GM21528 (cell line): ENCODE measurements at regions not wholly inside any gene's neighbourhood (a gene's known extent, or its start where the extent isn't known, plus 50 kb on each side); places are given as distances from the start of the nearest gene placed in this dataset.

Experiments
- ATAC-seq: cut with Tn5 transposase; IDR thresholded peaks from one replicate; pipeline ENCODE4 v1.9.1; 2021; ENCODE audit warnings: mild to moderate bottlenecking, moderate library complexity; ENCODE audit not compliant: unreplicated experiment, low FRiP score

DNA sequence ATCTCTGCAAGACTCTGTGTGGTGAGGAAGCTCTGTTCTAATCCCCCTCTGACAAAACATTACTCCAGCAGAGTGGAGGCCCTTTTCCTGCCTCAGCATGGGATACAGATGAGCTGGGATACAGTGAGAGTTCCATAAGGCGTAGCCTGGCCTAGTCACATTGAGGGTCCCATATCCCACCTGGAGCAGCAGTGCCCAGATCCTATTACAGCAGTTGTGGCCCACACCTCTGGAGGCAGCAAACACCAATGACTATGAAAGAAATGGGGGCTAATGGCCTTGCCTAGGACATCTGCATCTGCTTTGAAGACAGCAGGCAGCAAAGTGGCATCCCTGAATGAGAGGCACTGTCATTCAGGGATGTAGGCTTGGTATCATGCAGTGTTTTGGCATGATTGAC, 534.5 kb downstream of the TDRD15 start:
- no peak for ATAC-seq

- ATAC-seq, result no peak
Observed at GRCh38 chr2:21658907-21659477, 535.2 kb downstream of the TDRD15 start.

DNA sequence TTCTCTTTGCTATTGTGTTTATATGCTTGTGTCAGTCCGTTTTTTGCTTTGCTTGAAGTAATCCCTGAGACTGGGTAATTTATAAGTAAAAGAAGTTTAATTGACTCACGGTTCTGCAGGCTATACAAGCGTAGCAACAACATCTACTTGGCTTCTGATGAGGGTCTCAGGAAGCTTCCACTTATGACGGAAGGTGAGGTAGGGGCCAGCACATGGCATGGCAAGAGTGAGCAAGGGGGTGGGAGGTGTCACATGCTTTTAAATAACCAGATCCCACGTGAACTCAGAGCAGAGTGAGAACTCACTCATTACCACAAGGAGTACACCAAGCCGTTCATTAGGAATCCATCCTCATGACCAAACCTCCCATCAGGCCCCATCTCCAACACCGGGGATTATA, 540.3 kb downstream of the TDRD15 start:
- no peak for ATAC-seq

DNA sequence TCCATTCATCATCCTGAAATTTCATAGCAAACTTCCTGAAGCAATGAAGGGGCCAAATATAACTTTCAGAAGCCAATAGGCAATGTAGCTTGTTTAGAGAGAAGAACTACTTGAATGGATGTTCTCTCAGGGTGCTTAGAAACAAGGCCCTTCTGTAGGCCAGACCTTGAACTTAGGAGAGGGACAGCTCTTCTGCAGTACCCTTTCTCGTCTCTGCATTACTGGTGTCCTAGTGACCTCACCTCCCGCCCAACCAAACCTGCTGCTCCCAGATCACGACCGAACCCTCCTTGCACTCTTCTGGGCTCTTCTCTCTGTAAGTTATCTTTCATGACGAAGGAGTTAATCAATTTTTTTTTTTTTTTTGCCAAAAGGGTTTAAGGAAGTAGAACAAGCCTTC, 543.9 kb downstream of the TDRD15 start:
- no peak for ATAC-seq

GRCh38 chr2:21668078-21668710, 544.4 kb downstream of the TDRD15 start:
- ATAC-seq, result no peak

GRCh38 chr2:21676041-21676440, 552.3 kb downstream of the TDRD15 start:
- no peak for ATAC-seq

GRCh38 chr2:21676676-21677075, 552.9 kb downstream of the TDRD15 start:
- ATAC-seq, result no peak

DNA sequence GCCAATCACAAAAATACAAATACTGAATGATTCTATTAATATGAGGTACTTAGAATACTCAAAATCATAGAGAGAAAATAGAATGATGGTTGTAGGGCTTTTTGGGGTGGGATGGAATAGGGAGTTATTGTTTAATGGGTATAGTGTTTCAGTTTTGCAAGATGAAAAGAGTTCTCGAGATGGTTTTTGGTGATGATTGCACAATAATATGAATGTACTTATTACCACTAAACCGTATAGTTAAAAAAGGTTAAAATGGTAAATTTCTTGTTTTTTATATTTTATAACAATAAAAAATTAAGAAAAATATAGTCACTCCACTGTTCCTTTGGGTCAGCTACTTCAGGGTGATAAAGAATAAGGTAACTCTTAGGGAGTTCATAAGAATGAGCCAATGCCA, 560.1 kb downstream of the TDRD15 start:
- no peak for ATAC-seq

- no peak for ATAC-seq
Observed at GRCh38 chr2:21687589-21687988, 563.8 kb downstream of the TDRD15 start.

DNA sequence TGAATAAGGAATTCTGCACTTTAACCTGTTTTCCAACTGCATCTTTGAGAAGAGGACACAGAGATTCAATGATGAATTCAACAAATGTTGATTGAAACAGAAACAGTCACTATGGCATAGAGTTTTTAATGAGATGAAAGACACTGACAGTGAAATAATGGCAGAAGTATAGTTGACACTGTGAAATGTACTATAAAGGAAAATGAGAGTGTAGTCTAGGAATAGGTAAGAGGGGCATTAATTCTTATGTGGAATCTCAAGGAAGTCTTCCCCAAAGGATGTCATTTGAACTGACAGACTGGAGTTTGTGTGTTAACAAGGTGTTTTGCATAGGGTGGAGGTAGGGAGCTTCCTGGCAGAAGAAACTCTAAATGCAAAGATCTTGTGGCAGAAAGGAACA, 566.2 kb downstream of the TDRD15 start:
- ATAC-seq, result no peak

- no peak for ATAC-seq
Observed at GRCh38 chr2:21693081-21693480, 569.3 kb downstream of the TDRD15 start.

DNA sequence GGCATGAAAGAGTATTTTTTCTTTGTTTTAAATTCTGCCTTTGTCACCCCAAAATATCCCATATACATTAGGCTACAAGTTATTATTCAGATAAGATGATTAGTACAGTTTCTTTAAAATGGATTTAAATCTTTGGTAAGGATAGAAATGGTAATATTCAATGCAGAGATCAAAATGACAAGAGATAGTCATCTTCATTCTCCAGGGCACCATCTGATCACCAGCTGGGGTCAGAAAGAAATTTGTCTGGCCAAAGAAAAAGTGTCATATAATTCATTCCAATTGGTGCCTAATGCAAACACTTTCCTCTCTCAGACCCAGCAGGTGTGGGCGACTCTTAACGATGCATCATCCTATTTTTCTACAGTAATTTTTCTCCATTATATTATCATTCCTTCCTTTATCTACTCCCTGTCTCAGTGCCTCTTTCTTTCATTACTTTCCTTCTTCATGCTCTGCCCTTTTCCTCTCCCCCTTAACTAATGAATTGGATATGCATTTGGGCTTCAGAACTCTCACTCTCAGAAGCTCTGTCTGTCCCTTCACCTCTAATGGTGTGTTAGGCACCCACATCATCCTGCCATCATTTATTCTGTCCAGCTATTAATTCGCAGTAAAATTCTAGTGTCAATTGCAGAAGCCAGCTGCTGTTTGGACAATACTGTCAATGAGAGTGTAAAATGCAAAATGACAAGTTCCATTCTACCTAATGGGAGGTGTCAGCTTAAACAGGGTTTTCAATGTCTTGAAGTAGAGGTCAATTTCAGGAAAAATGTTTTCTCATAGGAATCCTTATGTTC, 570.5 kb downstream of the TDRD15 start:
- ATAC-seq, result no peak

DNA sequence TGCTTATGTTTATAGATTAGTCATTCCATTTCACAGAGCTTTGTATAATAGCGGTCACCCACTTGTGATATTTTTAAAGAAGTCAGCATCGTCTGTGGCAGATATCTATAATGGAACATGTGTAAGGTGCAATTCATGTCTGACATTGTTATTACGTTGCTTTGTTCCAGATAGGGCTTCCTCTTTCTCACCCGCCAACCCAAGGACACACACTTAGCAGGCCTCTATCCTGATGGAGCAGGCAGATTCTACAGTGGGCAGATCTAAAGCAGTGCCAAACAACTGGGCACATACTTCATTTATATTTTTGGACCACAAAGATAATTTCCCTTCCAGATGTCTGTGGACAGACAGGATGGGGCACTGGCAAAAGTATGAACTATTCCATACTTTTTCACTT, 573.1 kb downstream of the TDRD15 start:
- ATAC-seq, result no peak

- ATAC-seq, result no peak
Observed at GRCh38 chr2:21700644-21701043, 576.9 kb downstream of the TDRD15 start.

GRCh38 chr2:21710031-21710430, 586.3 kb downstream of the TDRD15 start:
- no peak for ATAC-seq

DNA sequence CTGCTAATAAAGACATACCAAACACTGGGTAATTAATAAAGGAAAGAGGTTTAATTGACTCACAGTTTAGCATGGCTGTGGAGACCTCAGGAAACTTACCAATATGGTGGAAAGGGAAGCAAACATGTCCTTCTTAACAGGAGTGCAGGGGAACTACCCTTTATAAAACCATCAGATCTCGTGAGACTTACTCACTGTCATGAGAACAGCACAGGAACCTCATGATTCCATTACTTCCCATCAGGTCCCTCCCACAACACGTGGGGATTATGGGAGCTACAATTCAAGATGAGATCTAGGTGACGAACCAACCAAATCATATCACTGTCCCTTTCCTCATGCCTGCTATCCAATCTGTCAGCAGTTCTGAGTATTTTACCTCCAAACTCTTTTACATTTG, 586.7 kb downstream of the TDRD15 start:
- no peak for ATAC-seq

DNA sequence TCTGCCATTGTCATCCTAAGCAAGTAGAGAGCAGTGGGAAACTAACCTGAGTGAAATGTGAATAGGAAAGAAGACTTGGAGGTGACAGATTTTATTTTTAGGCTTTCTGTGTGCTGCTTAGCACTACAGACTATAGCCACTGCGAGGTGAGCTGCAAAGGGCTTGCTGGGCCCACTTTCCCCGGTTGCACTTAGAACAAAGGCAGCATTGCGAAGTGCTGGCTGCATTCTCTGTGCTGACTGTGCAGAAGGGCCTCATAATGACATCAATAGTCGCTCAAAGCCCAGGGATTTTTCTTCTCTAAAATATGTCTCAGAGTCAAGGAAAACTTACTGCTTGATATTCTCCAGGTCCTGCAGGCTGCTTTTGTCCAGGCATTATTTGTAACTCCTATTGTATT, 592.1 kb downstream of the TDRD15 start:
- ATAC-seq, result no peak

- no peak for ATAC-seq
Observed at GRCh38 chr2:21727101-21727500, 603.3 kb downstream of the TDRD15 start.

DNA sequence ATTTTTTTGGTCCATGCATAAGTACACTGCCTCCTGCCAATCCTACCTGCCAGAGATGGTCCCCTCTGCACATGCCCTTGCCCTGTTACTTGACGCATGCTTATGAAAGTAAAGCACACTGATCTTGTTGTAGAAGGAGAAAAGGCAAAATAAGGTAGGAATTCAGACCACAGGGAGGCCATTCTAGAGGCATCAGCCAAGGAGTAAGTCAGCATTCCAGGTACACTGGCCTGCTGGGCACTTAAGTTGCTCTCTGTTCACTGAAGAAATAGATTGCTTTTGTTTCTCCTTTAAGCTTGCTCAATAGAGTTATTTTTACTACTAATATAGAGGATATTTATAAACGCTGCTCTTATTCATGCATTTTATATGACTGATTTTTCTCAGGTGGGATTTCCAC, 604.4 kb downstream of the TDRD15 start:
- no peak for ATAC-seq

GRCh38 chr2:21730141-21730540, 606.4 kb downstream of the TDRD15 start:
- no peak for ATAC-seq

GRCh38 chr2:21740484-21740883, 616.7 kb downstream of the TDRD15 start:
- no peak for ATAC-seq

GRCh38 chr2:21746499-21746898, 622.7 kb downstream of the TDRD15 start:
- no peak for ATAC-seq
